HEK293 (cell line): ENCODE measurements at regions not wholly inside any gene's neighbourhood (a gene's known extent, or its start where the extent isn't known, plus 50 kb on each side); places are given as distances from the start of the nearest gene placed in this dataset.

ENCODE experiments used
- CTCF ChIA-PET: fragments of 350-600 bp; formaldehyde crosslinking; extraction: SDS; loops from one replicate; lab custom pipeline; 2021; ENCODE audit warnings: antibody characterized with exemption; lab: Yijun Ruan, JAX
- POLR2A ChIA-PET: fragments of 300-600 bp; formaldehyde crosslinking; extraction: SDS; loops from one replicate; lab custom pipeline; 2020; ENCODE audit warnings: antibody characterized with exemption, inconsistent platforms; lab: Yijun Ruan, JAX
- H3K27ac ChIP-seq: fragments of 200-500 bp; sonication (Bioruptor generic); 2 replicates; pipeline ENCODE4 v1.5.1; 2014; ENCODE audit warnings: low read depth, low read length, control low read depth, inconsistent platforms; ENCODE audit errors: extremely low read depth
- H3K36me3 ChIP-seq, 2 experiments: fragments of 200-500 bp in 1 of 2; sonication (Bioruptor generic) in 1 of 2; 1 replicate in 1 of 2; 2 replicates in 1 of 2; pipeline ENCODE4 v1.5.1; 2014 to 2017; ENCODE audit warnings: inconsistent platforms in 2 of 2, low read length in 2 of 2; ENCODE audit not compliant: control insufficient read depth in 2 of 2, insufficient read depth in 1 of 2
- H3K4me1 ChIP-seq: fragments of 200-500 bp; sonication (Bioruptor generic); 2 replicates; pipeline ENCODE4 v1.5.1; 2014; ENCODE audit warnings: mild to moderate bottlenecking, low read length, inconsistent platforms; ENCODE audit not compliant: control insufficient read depth, insufficient read depth
- H3K4me3 ChIP-seq: 2 replicates; pipeline ENCODE4 v1.5.1; 2011; ENCODE audit warnings: low read depth, mild to moderate bottlenecking, control low read depth, low read length, moderate library complexity
- H3K9me3 ChIP-seq: fragments of 200-500 bp; sonication (Bioruptor generic); 2 replicates; pipeline ENCODE4 v1.5.1; 2014; ENCODE audit warnings: low read depth, low read length, inconsistent platforms; ENCODE audit not compliant: control insufficient read depth, insufficient read depth
- BCL6B ChIP-seq: fragments of 450-650 bp; formaldehyde crosslinking; IDR thresholded peaks from 2 replicates; pipeline ENCODE4 v1.5.1; 2017; ENCODE audit warnings: missing biosample characterization, missing genetic modification characterization
- GLI4 ChIP-seq: fragments of 450-650 bp; formaldehyde crosslinking; IDR thresholded peaks from 2 replicates; pipeline ENCODE4 v1.5.1; 2016; ENCODE audit warnings: missing biosample characterization, missing genetic modification characterization
- KLF1 ChIP-seq: fragments of 450-650 bp; formaldehyde crosslinking; IDR thresholded peaks from 2 replicates; pipeline ENCODE4 v1.5.1; 2016; ENCODE audit warnings: missing biosample characterization, missing genetic modification characterization
- KLF7 ChIP-seq: fragments of 450-650 bp; formaldehyde crosslinking; IDR thresholded peaks from 2 replicates; pipeline ENCODE4 v1.5.1; 2016; ENCODE audit warnings: missing biosample characterization, missing genetic modification characterization, borderline replicate concordance
- REPIN1 ChIP-seq: fragments of 450-650 bp; formaldehyde crosslinking; IDR thresholded peaks from 2 replicates; pipeline ENCODE4 v1.5.1; 2017; ENCODE audit warnings: missing biosample characterization, missing genetic modification characterization, low read depth
- SP2 ChIP-seq: fragments of 450-650 bp; formaldehyde crosslinking; IDR thresholded peaks from 2 replicates; pipeline ENCODE4 v1.5.1; 2016; ENCODE audit warnings: missing biosample characterization, missing genetic modification characterization
- ZNF214 ChIP-seq: fragments of 450-650 bp; formaldehyde crosslinking; IDR thresholded peaks from 2 replicates; pipeline ENCODE4 v1.5.1; 2017; ENCODE audit warnings: missing biosample characterization, mild to moderate bottlenecking, missing genetic modification characterization, borderline replicate concordance
- ZNF266 ChIP-seq: fragments of 450-650 bp; formaldehyde crosslinking; IDR thresholded peaks from 2 replicates; pipeline ENCODE4 v1.5.1; 2016; ENCODE audit warnings: missing biosample characterization, missing genetic modification characterization, low read depth
- ZNF530 ChIP-seq: fragments of 450-650 bp; formaldehyde crosslinking; IDR thresholded peaks from 2 replicates; pipeline ENCODE4 v1.5.1; 2016; ENCODE audit warnings: low read depth, missing biosample characterization, missing genetic modification characterization
- ZNF623 ChIP-seq: fragments of 450-650 bp; formaldehyde crosslinking; IDR thresholded peaks from 2 replicates; pipeline ENCODE4 v1.5.1; 2016; ENCODE audit warnings: missing biosample characterization, missing genetic modification characterization
- ZNF639 ChIP-seq: fragments of 450-650 bp; formaldehyde crosslinking; IDR thresholded peaks from 2 replicates; pipeline ENCODE4 v1.5.1; 2016; ENCODE audit warnings: missing biosample characterization, missing genetic modification characterization
- ZNF747 ChIP-seq: fragments of 450-650 bp; formaldehyde crosslinking; IDR thresholded peaks from 2 replicates; pipeline ENCODE4 v1.5.1; 2016; ENCODE audit warnings: missing biosample characterization, missing genetic modification characterization
- ZSCAN16 ChIP-seq: fragments of 450-650 bp; formaldehyde crosslinking; IDR thresholded peaks from 2 replicates; pipeline ENCODE4 v1.5.1; 2016; ENCODE audit warnings: missing biosample characterization, missing genetic modification characterization
- ZSCAN5A ChIP-seq: fragments of 450-650 bp; formaldehyde crosslinking; IDR thresholded peaks from 2 replicates; pipeline ENCODE4 v1.5.1; 2016; ENCODE audit warnings: missing biosample characterization, missing genetic modification characterization
- TF ChIP-seq, protein P1 (sequence below): fragments of 450-650 bp; formaldehyde crosslinking; IDR thresholded peaks from 2 replicates; pipeline ENCODE4 v1.5.1; 2017; ENCODE audit warnings: missing biosample characterization, missing genetic modification characterization
- TF ChIP-seq, protein P2 (sequence below): fragments of 450-650 bp; formaldehyde crosslinking; conservative IDR thresholded peaks from 2 replicates; pipeline ENCODE4 v1.5.1; 2016; ENCODE audit warnings: low read depth, missing biosample characterization, missing genetic modification characterization
- TF ChIP-seq, protein P3 (sequence below): fragments of 450-650 bp; formaldehyde crosslinking; IDR thresholded peaks from 2 replicates; pipeline ENCODE4 v1.5.1; 2016; ENCODE audit warnings: missing biosample characterization, missing genetic modification characterization

DNA sequence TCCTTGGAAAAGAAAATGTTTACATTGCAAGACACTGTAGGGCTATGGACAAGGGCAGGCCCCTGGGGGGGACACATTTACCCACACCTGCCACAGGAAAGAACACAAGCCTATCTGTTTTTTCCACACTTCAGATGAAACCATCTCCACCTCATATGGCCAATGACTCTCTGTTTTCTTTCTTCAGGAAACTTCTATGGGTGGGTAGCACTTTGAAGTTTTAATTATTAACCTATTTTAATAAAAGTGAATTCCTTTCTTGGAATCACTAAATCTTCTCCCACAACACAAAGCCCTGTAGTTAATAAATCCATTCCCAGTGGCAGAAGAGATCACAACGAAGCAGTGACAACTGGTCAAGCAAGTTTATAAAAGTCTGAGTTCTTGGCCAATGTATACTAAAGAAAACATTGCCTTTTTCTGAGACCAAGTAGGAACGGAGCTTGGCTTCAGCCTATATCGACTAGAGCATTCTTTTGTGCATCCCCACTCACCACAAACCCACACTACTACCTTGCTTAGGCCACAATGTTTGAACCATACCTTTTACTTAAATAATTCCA, 125.1 kb upstream of the CARMIL1 start:
- H3K9me3 ChIP-seq, result no peaks in the 10 kb centered on the region
- no peaks in the 10 kb centered on the region for H3K4me1 ChIP-seq
- TF ChIP-seq, protein P1, sequence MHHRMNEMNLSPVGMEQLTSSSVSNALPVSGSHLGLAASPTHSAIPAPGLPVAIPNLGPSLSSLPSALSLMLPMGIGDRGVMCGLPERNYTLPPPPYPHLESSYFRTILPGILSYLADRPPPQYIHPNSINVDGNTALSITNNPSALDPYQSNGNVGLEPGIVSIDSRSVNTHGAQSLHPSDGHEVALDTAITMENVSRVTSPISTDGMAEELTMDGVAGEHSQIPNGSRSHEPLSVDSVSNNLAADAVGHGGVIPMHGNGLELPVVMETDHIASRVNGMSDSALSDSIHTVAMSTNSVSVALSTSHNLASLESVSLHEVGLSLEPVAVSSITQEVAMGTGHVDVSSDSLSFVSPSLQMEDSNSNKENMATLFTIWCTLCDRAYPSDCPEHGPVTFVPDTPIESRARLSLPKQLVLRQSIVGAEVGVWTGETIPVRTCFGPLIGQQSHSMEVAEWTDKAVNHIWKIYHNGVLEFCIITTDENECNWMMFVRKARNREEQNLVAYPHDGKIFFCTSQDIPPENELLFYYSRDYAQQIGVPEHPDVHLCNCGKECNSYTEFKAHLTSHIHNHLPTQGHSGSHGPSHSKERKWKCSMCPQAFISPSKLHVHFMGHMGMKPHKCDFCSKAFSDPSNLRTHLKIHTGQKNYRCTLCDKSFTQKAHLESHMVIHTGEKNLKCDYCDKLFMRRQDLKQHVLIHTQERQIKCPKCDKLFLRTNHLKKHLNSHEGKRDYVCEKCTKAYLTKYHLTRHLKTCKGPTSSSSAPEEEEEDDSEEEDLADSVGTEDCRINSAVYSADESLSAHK (tag by site-specific recombination), result no peak
- no peak for TF ChIP-seq ZSCAN16
- no peak for TF ChIP-seq ZNF266
- no peak for TF ChIP-seq SP2 (tag by site-specific recombination)
- TF ChIP-seq ZNF639 (tag by site-specific recombination), result no peak
- TF ChIP-seq GLI4 (tag by site-specific recombination), result no peak
- TF ChIP-seq ZNF530, result no peak
- no peak for TF ChIP-seq ZNF623 (tag by site-specific recombination)
- TF ChIP-seq ZSCAN5A (tag by site-specific recombination), result no peak
- TF ChIP-seq BCL6B (tag by site-specific recombination), result no peak
- TF ChIP-seq, protein P2, sequence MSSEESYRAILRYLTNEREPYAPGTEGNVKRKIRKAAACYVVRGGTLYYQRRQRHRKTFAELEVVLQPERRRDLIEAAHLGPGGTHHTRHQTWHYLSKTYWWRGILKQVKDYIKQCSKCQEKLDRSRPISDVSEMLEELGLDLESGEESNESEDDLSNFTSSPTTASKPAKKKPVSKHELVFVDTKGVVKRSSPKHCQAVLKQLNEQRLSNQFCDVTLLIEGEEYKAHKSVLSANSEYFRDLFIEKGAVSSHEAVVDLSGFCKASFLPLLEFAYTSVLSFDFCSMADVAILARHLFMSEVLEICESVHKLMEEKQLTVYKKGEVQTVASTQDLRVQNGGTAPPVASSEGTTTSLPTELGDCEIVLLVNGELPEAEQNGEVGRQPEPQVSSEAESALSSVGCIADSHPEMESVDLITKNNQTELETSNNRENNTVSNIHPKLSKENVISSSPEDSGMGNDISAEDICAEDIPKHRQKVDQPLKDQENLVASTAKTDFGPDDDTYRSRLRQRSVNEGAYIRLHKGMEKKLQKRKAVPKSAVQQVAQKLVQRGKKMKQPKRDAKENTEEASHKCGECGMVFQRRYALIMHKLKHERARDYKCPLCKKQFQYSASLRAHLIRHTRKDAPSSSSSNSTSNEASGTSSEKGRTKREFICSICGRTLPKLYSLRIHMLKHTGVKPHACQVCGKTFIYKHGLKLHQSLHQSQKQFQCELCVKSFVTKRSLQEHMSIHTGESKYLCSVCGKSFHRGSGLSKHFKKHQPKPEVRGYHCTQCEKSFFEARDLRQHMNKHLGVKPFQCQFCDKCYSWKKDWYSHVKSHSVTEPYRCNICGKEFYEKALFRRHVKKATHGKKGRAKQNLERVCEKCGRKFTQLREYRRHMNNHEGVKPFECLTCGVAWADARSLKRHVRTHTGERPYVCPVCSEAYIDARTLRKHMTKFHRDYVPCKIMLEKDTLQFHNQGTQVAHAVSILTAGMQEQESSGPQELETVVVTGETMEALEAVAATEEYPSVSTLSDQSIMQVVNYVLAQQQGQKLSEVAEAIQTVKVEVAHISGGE (tag by site-specific recombination), result no peak
- TF ChIP-seq KLF7 (tag by site-specific recombination), result no peak
- TF ChIP-seq, protein P3, sequence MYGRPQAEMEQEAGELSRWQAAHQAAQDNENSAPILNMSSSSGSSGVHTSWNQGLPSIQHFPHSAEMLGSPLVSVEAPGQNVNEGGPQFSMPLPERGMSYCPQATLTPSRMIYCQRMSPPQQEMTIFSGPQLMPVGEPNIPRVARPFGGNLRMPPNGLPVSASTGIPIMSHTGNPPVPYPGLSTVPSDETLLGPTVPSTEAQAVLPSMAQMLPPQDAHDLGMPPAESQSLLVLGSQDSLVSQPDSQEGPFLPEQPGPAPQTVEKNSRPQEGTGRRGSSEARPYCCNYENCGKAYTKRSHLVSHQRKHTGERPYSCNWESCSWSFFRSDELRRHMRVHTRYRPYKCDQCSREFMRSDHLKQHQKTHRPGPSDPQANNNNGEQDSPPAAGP (tag by site-specific recombination), result no peak
- TF ChIP-seq ZNF747, result no peak
- no peak for TF ChIP-seq REPIN1 (tag by site-specific recombination)
- no peak for TF ChIP-seq KLF1 (tag by site-specific recombination)
- TF ChIP-seq ZNF214 (tag by site-specific recombination), result no peak
- no peaks in the 10 kb centered on the region for H3K36me3 ChIP-seq
- CTCF ChIA-PET, result no interaction called here
- H3K27ac ChIP-seq, result no peak overlapping the region
- H3K4me3 ChIP-seq, result no peak overlapping the region
- POLR2A ChIA-PET, result no interaction called here
